ENCODE measurements at regions not wholly inside any gene's neighbourhood (a gene's known extent, or its start where the extent isn't known, plus 50 kb on each side); places are given as distances from the start of the nearest gene placed in this dataset.

DNA sequence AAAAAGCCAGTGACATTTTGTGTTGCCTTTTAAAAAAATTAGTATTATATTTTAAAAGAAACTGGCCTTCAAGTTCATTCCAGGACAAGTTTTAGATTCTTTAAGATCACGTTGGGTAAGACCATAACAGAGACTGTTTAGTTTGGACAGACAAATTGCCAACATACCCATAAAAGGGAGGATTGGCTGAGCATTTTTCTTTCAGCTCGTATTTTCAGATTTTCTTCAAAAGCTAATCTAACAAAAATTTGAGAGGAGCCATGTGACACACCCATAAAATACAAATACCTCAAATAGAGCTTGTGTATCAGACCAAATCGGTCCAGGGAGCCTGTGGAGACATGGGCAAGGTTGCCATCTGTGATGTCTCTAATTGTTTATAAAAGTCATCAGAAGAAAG, 74.6 kb upstream of the C1QTNF7 start:
- TF ChIP-seq CTCF (IDR thresholded peaks at IDR 0.05; ENCODE audit: insufficient read depth, low read length, poor library complexity, severe bottlenecking) = no peak
- no peak for TF ChIP-seq EZH2phosphoT487 (conservative IDR thresholded peaks at IDR 0.05; ENCODE audit: low read length)

Data from SU-DHL-6 (cell line).